AG04450 (cell line): ENCODE measurements at regions not wholly inside any gene's neighbourhood (a gene's known extent, or its start where the extent isn't known, plus 50 kb on each side); places are given as distances from the start of the nearest gene placed in this dataset.

Experiments
- CTCF ChIA-PET: fragments of 300-600, 350-600 bp; formaldehyde crosslinking; extraction: SDS; loops from one replicate; lab custom pipeline; 2022; ENCODE audit warnings: antibody characterized with exemption, inconsistent platforms; lab: Charles Lee
- POLR2A ChIA-PET: fragments of 350-600 bp; formaldehyde crosslinking; extraction: SDS; loops from one replicate; lab custom pipeline; 2021; ENCODE audit warnings: antibody characterized with exemption, inconsistent platforms; lab: Yijun Ruan, JAX
- DNase-seq: peaks from one replicate; pipeline ENCODE4 v3.0.0-alpha.2; 2011; ENCODE audit warnings: low read depth, low spot score
- H3K27ac ChIP-seq: one replicate; pipeline ENCODE4 v1.5.1; 2012; ENCODE audit warnings: low read depth, low read length, control low read depth
- H3K27me3 ChIP-seq: one replicate; pipeline ENCODE4 v1.6.0; 2012; ENCODE audit warnings: low read length; ENCODE audit not compliant: control insufficient read depth, insufficient read depth
- H3K4me3 ChIP-seq: 2 replicates; pipeline ENCODE4 v1.5.1; 2011; ENCODE audit warnings: mild to moderate bottlenecking, low read depth, low read length, control low read depth
- H3K9me3 ChIP-seq: 2 replicates; pipeline ENCODE4 v1.5.1; 2012; ENCODE audit warnings: low read length; ENCODE audit not compliant: control insufficient read depth, insufficient read depth
- CTCF ChIP-seq: IDR thresholded peaks from 2 replicates; pipeline ENCODE4 v1.5.1; 2011; ENCODE audit warnings: low read depth, low read length, control low read depth, inconsistent platforms

- POLR2A ChIA-PET: no interaction called here
- H3K4me3 ChIP-seq: no peak overlapping the region
- TF ChIP-seq CTCF: no peak
- CTCF ChIA-PET: no interaction called here
- DNase-seq: no peak
- H3K9me3 ChIP-seq: no peaks in the 10 kb centered on the region
- H3K27me3 ChIP-seq: no peaks in the 10 kb centered on the region
- H3K27ac ChIP-seq: no peak overlapping the region
Observed at GRCh38 chr11:23283666-23284065, 423.4 kb upstream of the CCDC179 start.

- DNase-seq: peak; percentile 34
- no peaks in the 10 kb centered on the region for H3K9me3 ChIP-seq
- CTCF ChIA-PET: no interaction called here
- TF ChIP-seq CTCF: no peak
- no peak overlapping the region for H3K27ac ChIP-seq
- POLR2A ChIA-PET: no interaction called here
- no peak overlapping the region for H3K4me3 ChIP-seq
- H3K27me3 ChIP-seq: no peaks in the 10 kb centered on the region
Observed at GRCh38 chr11:23284631-23285030, 424.4 kb upstream of the CCDC179 start.

- ChIA-PET POLR2A (no interaction called here), CTCF (no interaction called here)
- H3K27me3 ChIP-seq: no peaks in the 10 kb centered on the region
- peak; percentile 72 for DNase-seq
- no peak for TF ChIP-seq CTCF
- no peaks in the 10 kb centered on the region for H3K9me3 ChIP-seq
- no peak overlapping the region for H3K4me3 ChIP-seq
- no peak overlapping the region for H3K27ac ChIP-seq
Observed at GRCh38 chr11:23288003-23288783, 427.9 kb upstream of the CCDC179 start.

GRCh38 chr11:23295241-23295640 lies 435.0 kb upstream of the CCDC179 start:
- Histone ChIP-seq H3K9me3 (no peaks in the 10 kb centered on the region), H3K27ac (no peak overlapping the region), H3K27me3 (no peaks in the 10 kb centered on the region), H3K4me3 (no peak overlapping the region)
- no peak for DNase-seq
- ChIA-PET POLR2A (no interaction called here), CTCF (no interaction called here)
- TF ChIP-seq CTCF: no peak

- no peak overlapping the region for H3K4me3 ChIP-seq
- POLR2A ChIA-PET: no interaction called here
Observed at GRCh38 chr11:23308041-23308440, 447.8 kb upstream of the CCDC179 start.

More at GRCh38 chr11:23308041-23308440, 447.8 kb upstream of the CCDC179 start:
- no peak for DNase-seq
- no peak for TF ChIP-seq CTCF
- Histone ChIP-seq H3K27ac (no peak overlapping the region), H3K9me3 (no peaks in the 10 kb centered on the region), H3K27me3 (no peaks in the 10 kb centered on the region)
- CTCF ChIA-PET: no interaction called here
